ENCODE measurements at regions not wholly inside any gene's neighbourhood (a gene's known extent, or its start where the extent isn't known, plus 50 kb on each side); places are given as distances from the start of the nearest gene placed in this dataset.

DNA sequence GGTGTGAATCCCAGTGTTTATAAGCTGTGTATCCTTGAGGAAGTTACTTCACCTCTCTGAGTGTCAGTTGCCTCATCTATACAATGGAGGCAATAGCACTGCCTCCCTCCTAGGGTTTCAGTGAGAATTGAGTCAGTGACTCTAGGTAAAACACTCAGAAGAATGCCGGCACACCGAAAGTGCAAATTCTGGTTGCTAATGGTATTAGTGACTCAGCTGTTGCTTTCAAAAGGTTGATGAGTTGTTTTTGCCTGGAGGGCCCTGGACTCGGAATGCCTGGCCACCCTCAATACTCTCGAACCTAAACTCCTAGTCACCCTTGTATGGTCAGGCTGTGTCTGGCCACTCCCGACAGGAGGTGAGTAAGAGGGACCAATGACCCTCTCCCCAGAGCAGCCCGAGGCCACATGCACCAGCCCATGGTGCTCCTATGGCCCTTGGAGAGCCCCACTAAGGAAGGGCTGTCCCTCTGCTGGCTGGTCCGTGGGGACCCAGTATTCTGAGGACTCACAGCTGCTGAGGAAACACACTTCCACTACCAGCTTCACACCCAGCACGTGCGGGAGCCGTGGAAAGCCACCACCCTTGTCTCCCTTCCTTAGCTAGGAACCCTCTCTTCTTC is 60.2 kb downstream of the CALML3 start:
- Mint-ChIP-seq H3K27ac (no peak overlapping the region), H3K36me3 (ENCODE audit: low read depth) (no peaks in the 10 kb centered on the region), H3K27me3 (peaks cover 18% of the 10 kb centered on the region), H3K4me1 (peaks cover 47% of the 10 kb centered on the region), H3K4me3 (no peak overlapping the region), H3K9me3 (peaks cover 3% of the 10 kb centered on the region)
- intact Hi-C loops (cut with micrococcal nuclease), result loop anchor here (5.0 kb wide), 1 partner anchor 48 kb away; no protein-coding TSS in a partner anchor
- DNase-seq (no peak), ATAC-seq (ENCODE audit: low read depth) (no peak)
- CTCF ChIA-PET, result interaction anchor here (2.6 kb wide), 1 partner anchor 38 kb away, joined by 19 read pairs; no protein-coding TSS in a partner anchor
- POLR2A ChIA-PET, result interaction anchor here (1.5 to 3.8 kb wide), 2 partner anchors 38 to 138 kb away, joined by 3 to 21 read pairs; no protein-coding TSS in a partner anchor
- TF ChIP-seq, protein P1, sequence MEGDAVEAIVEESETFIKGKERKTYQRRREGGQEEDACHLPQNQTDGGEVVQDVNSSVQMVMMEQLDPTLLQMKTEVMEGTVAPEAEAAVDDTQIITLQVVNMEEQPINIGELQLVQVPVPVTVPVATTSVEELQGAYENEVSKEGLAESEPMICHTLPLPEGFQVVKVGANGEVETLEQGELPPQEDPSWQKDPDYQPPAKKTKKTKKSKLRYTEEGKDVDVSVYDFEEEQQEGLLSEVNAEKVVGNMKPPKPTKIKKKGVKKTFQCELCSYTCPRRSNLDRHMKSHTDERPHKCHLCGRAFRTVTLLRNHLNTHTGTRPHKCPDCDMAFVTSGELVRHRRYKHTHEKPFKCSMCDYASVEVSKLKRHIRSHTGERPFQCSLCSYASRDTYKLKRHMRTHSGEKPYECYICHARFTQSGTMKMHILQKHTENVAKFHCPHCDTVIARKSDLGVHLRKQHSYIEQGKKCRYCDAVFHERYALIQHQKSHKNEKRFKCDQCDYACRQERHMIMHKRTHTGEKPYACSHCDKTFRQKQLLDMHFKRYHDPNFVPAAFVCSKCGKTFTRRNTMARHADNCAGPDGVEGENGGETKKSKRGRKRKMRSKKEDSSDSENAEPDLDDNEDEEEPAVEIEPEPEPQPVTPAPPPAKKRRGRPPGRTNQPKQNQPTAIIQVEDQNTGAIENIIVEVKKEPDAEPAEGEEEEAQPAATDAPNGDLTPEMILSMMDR (IDR thresholded peaks at IDR 0.05), result no peak

DNA sequence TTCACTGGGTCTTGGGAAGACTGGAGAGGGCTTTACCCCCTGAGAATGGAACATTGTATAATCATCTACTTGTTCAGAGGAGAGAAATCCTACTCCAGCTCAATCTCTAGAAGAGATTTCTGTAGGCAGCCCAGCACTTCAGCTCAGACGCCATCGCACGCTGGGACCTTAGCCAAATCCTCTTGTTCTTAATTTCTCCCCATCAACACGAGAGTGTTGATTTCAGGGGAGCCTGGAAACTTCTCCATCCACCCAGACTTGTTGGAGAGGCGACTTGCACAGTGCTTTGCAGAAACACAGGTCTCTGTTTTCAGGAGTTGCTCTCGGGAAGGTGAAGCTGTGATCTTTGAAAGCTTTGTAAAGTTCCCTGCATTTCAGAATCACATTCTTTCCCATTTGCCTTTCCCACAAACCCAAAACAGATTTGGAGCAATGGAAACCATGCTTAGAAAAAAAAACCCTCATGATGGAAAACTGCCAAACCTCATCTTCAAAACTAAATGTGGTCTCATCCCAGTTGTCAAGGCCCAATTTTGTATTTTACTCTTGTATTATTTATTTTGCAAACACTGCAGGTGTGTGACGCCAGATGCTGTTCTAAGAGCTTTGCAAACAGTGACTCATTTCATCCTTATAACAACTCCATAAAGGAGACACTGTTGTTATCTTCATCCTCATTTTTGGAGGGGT is 60.9 kb downstream of the CALML3 start:
- CTCF ChIA-PET, result interaction anchor here (2.6 kb wide), 1 partner anchor 38 kb away, joined by 19 read pairs; no protein-coding TSS in a partner anchor
- TF ChIP-seq, protein P1 (IDR thresholded peaks at IDR 0.05), result no peak
- POLR2A ChIA-PET, result interaction anchor here (1.5 to 3.8 kb wide), 2 partner anchors 38 to 139 kb away, joined by 3 to 21 read pairs; no protein-coding TSS in a partner anchor
- H3K4me1 Mint-ChIP-seq, result peaks cover 43% of the 10 kb centered on the region
- no peak for ATAC-seq (ENCODE audit: low read depth)
- no peak overlapping the region for H3K27ac Mint-ChIP-seq
- no peak overlapping the region for H3K4me3 Mint-ChIP-seq
- no peaks in the 10 kb centered on the region for H3K36me3 Mint-ChIP-seq (ENCODE audit: low read depth)
- H3K9me3 Mint-ChIP-seq, result peaks cover 3% of the 10 kb centered on the region
- intact Hi-C loops (cut with micrococcal nuclease), result no loop called here
- peaks cover 19% of the 10 kb centered on the region for H3K27me3 Mint-ChIP-seq
- DNase-seq, result no peak

DNA sequence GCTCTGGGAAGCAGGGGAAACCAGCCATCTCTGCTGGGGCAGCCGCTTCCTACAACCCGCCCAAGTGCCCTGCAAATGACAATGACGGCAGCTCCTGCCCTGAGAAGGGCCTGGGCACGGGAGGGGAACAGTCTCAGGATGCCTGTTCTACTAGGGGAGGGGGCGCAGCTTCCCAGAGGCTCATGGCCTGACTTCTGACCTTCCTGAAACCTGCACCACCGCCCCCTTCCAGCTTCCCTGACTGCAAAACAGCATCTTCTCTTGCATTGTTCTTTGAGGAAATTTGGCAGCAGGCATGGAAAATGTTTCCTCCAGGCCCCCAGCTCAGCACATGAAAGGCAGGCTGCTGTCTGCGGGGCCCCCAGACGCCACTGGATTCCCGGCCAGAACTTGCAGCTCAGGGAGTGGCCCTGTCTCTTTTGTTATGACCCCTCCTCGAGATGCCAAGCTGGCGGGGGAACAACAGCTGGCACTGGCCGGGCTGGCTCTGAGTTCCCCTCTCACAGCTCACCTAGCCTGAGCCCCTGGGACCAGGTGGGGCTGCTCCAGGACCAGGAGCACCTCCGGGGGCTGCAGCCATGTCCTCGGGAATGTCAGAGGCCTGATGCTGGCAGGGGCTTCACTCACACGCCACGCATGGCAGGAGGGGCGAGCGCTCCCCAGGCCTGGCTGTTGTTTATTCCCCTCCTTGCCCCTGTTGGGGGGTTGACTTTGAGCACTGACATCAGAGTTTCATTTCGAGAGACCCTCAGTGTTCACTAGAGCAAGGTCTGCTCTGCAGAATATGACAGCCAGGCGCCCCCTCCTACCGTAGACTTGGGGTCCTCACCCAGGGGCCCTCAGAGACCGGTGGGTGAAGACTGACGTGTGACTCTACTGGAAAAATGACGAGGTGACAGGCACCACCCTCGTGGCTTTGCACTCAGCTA is 62.7 kb downstream of the CALML3 start:
- TF ChIP-seq, protein P1 (IDR thresholded peaks at IDR 0.05), result no peak
- Mint-ChIP-seq H3K36me3 (ENCODE audit: low read depth) (no peaks in the 10 kb centered on the region), H3K27me3 (peaks cover 25% of the 10 kb centered on the region), H3K27ac (no peak overlapping the region), H3K4me3 (no peak overlapping the region), H3K9me3 (no peaks in the 10 kb centered on the region), H3K4me1 (peaks cover 27% of the 10 kb centered on the region)
- ATAC-seq (ENCODE audit: low read depth), result no peak
- ChIA-PET POLR2A (no interaction called here), CTCF (no interaction called here)
- intact Hi-C loops (cut with micrococcal nuclease), result no loop called here
- DNase-seq, result no peak

DNA sequence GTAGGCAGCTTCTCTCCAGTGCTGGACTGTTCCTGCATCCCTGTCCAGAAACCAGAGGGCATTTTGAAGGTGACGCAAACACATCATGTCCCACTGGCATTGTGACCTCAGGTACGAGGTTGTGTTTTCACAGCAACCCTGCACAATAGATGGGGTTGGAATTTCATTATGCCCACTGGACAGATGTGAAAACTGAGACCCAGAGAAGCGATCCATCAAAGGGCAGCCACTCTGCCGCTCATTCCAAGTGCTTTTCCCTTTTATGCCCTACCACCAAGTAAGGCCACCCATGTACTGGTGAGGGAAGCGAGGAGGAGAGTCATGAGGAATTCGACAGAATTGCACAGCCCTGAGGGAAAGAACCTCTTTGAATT is 63.3 kb downstream of the CALML3 start:
- POLR2A ChIA-PET, result no interaction called here

More for the DNA sequence above, 63.3 kb downstream of the CALML3 start:
- intact Hi-C loops (cut with micrococcal nuclease), result no loop called here
- CTCF ChIA-PET, result no interaction called here
- no peak for DNase-seq
- Mint-ChIP-seq H3K4me1 (peaks cover 20% of the 10 kb centered on the region), H3K9me3 (no peaks in the 10 kb centered on the region), H3K36me3 (ENCODE audit: low read depth) (no peaks in the 10 kb centered on the region), H3K27ac (no peak overlapping the region), H3K4me3 (no peak overlapping the region), H3K27me3 (peaks cover 28% of the 10 kb centered on the region)
- no peak for ATAC-seq (ENCODE audit: low read depth)
- TF ChIP-seq, protein P1 (IDR thresholded peaks at IDR 0.05), result no peak

Measured in activated B cell treated with CpG ODN at 0.5 μM for 24 hours (primary cell).